ENCODE measurements at regions not wholly inside any gene's neighbourhood (a gene's known extent, or its start where the extent isn't known, plus 50 kb on each side); places are given as distances from the start of the nearest gene placed in this dataset.

- H3K36me3 Mint-ChIP-seq (ENCODE audit: low read depth) = no peaks in the 10 kb centered on the region
- no peaks in the 10 kb centered on the region for H3K4me1 Mint-ChIP-seq (ENCODE audit: low read depth)
- DNase-seq = no peak
- intact Hi-C loops (cut with micrococcal nuclease) = no loop called here
- no peaks in the 10 kb centered on the region for H3K27me3 Mint-ChIP-seq (ENCODE audit: low read depth)
- H3K27ac Mint-ChIP-seq = no peak overlapping the region
- peaks cover 1% of the 10 kb centered on the region for H3K9me3 Mint-ChIP-seq
- CTCF ChIA-PET = no interaction called here
- H3K4me3 Mint-ChIP-seq = no peak overlapping the region
Measured at GRCh38 chrX:117752745-117753144, 363.9 kb downstream of the KLHL13 start.

- intact Hi-C loops (cut with micrococcal nuclease) = no loop called here
- H3K4me3 Mint-ChIP-seq = no peak overlapping the region
Measured at GRCh38 chrX:117751155-117751554, 365.5 kb downstream of the KLHL13 start.

GRCh38 chrX:117744958-117745357, 371.7 kb downstream of the KLHL13 start:
- DNase-seq = no peak
- no peaks in the 10 kb centered on the region for H3K27me3 Mint-ChIP-seq (ENCODE audit: low read depth)
- H3K4me3 Mint-ChIP-seq = no peak overlapping the region
- H3K4me1 Mint-ChIP-seq (ENCODE audit: low read depth) = no peaks in the 10 kb centered on the region
- no peak overlapping the region for H3K27ac Mint-ChIP-seq
- intact Hi-C loops (cut with micrococcal nuclease) = no loop called here
- CTCF ChIA-PET = no interaction called here
- H3K36me3 Mint-ChIP-seq (ENCODE audit: low read depth) = no peaks in the 10 kb centered on the region
- peaks cover 4% of the 10 kb centered on the region for H3K9me3 Mint-ChIP-seq

More at GRCh38 chrX:117751155-117751554, 365.5 kb downstream of the KLHL13 start:
- H3K27me3 Mint-ChIP-seq (ENCODE audit: low read depth) = no peaks in the 10 kb centered on the region
- no peak overlapping the region for H3K27ac Mint-ChIP-seq
- H3K36me3 Mint-ChIP-seq (ENCODE audit: low read depth) = no peaks in the 10 kb centered on the region
- no peaks in the 10 kb centered on the region for H3K9me3 Mint-ChIP-seq
- CTCF ChIA-PET = no interaction called here
- no peak for DNase-seq
- H3K4me1 Mint-ChIP-seq (ENCODE audit: low read depth) = no peaks in the 10 kb centered on the region

DNA sequence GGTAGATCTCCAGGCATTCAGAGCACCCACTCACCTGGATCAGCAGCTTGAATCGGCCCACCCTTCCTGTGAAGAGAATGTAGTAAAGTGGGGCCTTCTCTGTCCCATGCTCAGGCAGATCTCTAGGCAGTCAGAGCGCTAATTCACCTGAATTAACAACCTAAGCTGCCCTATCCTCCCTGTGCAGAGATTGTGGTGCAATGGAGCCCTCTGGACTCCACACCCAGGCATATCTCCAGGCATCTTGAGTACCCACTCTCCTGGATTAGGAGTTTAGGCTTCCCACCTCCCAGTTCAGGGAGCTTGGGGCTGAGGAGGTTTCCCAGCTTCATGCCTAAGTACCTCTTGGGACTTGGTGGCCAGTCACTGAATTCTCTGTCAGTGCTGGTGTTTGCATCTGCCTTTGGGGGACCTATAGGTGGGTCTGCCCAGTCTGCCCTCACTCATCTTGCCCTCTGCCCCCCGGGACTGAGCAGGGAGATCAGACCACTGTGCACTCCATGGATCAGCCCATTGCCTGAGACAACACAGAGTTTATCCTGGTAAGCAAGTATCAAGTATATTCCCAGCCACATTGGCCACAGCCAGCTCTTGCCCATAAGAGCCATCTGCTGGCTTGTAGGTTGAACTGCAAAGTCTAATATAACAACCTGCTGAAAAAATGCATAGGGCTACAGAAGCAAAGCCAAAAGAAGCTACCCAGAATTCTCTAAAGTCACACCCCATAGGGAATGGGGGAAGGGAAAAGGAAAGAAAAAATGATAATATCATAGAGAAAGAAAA, 372.9 kb downstream of the KLHL13 start:
- DNase-seq = no peak
- Mint-ChIP-seq H3K27me3 (ENCODE audit: low read depth) (no peaks in the 10 kb centered on the region), H3K9me3 (peaks cover 4% of the 10 kb centered on the region), H3K4me1 (ENCODE audit: low read depth) (no peaks in the 10 kb centered on the region), H3K36me3 (ENCODE audit: low read depth) (no peaks in the 10 kb centered on the region), H3K27ac (no peak overlapping the region), H3K4me3 (no peak overlapping the region)
- CTCF ChIA-PET = no interaction called here
- intact Hi-C loops (cut with micrococcal nuclease) = no loop called here

GRCh38 chrX:117713411-117713810, 403.2 kb downstream of the KLHL13 start:
- no peak for DNase-seq
- CTCF ChIA-PET = no interaction called here
- no peak overlapping the region for H3K4me3 Mint-ChIP-seq
- intact Hi-C loops (cut with micrococcal nuclease) = no loop called here
- H3K27me3 Mint-ChIP-seq (ENCODE audit: low read depth) = no peaks in the 10 kb centered on the region
- no peaks in the 10 kb centered on the region for H3K36me3 Mint-ChIP-seq (ENCODE audit: low read depth)
- no peak overlapping the region for H3K27ac Mint-ChIP-seq
- no peaks in the 10 kb centered on the region for H3K4me1 Mint-ChIP-seq (ENCODE audit: low read depth)
- H3K9me3 Mint-ChIP-seq = peaks cover 1% of the 10 kb centered on the region

- no peak for DNase-seq
- Mint-ChIP-seq H3K27me3 (ENCODE audit: low read depth) (no peaks in the 10 kb centered on the region), H3K4me3 (no peak overlapping the region), H3K9me3 (peaks cover 1% of the 10 kb centered on the region), H3K27ac (no peak overlapping the region), H3K36me3 (ENCODE audit: low read depth) (no peaks in the 10 kb centered on the region), H3K4me1 (ENCODE audit: low read depth) (no peaks in the 10 kb centered on the region)
- intact Hi-C loops (cut with micrococcal nuclease) = no loop called here
- CTCF ChIA-PET = no interaction called here
Measured at GRCh38 chrX:117711782-117712181, 404.8 kb downstream of the KLHL13 start.

DNA sequence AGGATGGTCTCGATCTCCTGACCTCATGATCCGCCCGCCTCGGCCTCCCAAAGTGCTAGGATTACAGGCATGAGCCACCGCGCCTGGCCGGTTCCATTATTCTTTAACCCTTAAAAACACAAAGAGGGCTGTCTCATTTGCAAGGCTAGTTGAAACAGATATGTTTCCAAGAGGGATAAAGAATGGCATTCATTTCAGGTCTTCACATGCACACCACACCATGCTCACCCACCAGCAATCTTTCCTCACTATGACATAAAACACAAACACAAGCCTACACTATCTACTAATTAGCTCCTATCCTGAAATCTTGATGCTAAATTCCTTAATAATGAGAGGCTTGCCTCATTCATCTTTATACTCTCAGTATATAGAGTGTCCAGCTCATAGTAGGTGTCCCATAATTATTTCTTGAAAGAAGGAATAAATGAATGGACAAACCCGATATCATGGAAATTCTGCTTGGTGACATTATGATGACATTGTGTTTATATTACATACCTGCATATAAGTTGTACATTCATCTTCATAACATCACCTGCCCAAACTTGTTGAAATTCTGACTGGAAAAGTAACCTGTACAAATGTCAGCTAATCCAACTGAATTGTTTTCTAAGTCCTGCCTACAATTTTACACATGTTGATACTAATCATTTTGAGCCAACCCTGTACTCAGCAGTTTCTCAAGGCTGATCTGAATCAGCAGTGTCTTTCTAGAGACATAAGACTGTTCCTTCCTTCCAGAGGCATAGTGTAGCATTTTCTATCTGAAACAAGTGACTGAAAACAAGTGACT, 408.5 kb downstream of the KLHL13 start:
- Mint-ChIP-seq H3K4me1 (ENCODE audit: low read depth) (no peaks in the 10 kb centered on the region), H3K27ac (no peak overlapping the region), H3K9me3 (no peaks in the 10 kb centered on the region), H3K27me3 (ENCODE audit: low read depth) (no peaks in the 10 kb centered on the region), H3K4me3 (no peak overlapping the region), H3K36me3 (ENCODE audit: low read depth) (no peaks in the 10 kb centered on the region)
- CTCF ChIA-PET = no interaction called here
- DNase-seq = no peak
- intact Hi-C loops (cut with micrococcal nuclease) = no loop called here

DNA sequence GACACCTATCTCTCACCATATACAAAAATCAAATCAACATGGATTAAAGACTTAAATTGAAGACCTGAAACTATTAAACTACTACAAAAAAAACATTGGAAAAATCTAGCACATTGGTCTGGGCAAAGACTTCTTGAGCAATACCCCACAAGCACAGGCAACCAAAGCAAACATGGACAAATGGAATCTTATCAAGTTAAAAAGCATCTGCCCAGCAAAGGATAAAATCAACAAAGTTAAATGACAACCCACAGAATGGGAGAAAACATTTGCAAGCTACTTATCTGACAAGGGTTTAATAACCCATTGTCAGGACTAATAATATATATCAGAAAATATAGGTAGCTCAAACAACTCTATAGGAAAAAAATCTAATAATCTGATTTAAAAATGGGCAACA, 415.6 kb downstream of the KLHL13 start:
- H3K27ac Mint-ChIP-seq = no peak overlapping the region
- H3K9me3 Mint-ChIP-seq = peaks cover 4% of the 10 kb centered on the region
- CTCF ChIA-PET = no interaction called here
- no peaks in the 10 kb centered on the region for H3K27me3 Mint-ChIP-seq (ENCODE audit: low read depth)
- no peaks in the 10 kb centered on the region for H3K4me1 Mint-ChIP-seq (ENCODE audit: low read depth)
- no peak for DNase-seq
- no peaks in the 10 kb centered on the region for H3K36me3 Mint-ChIP-seq (ENCODE audit: low read depth)
- intact Hi-C loops (cut with micrococcal nuclease) = no loop called here
- H3K4me3 Mint-ChIP-seq = no peak overlapping the region

DNA sequence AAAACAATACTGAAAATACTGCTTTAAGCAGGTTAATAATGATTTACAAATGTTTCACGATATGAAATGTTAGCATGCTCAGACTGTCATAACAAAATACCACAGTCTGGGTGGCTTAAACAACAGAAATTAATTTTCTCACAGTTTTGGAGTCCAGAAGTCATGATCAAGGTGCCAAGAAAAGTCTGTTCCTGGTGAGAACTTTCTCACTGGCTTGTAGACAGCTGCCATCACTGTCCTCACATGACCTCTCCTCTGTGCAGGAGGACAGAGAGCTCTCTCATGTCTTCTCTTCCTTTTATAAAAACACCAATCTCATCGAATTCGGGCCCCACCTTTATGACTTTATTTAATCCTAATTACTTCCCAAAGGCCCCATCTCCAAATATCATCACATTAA, 426.7 kb downstream of the KLHL13 start:
- CTCF ChIA-PET = no interaction called here
- no peak for DNase-seq
- Mint-ChIP-seq H3K27ac (no peak overlapping the region), H3K4me1 (ENCODE audit: low read depth) (no peaks in the 10 kb centered on the region), H3K36me3 (ENCODE audit: low read depth) (no peaks in the 10 kb centered on the region), H3K27me3 (ENCODE audit: low read depth) (no peaks in the 10 kb centered on the region), H3K4me3 (no peak overlapping the region), H3K9me3 (no peaks in the 10 kb centered on the region)
- intact Hi-C loops (cut with micrococcal nuclease) = no loop called here

GRCh38 chrX:117680286-117680685, 436.3 kb downstream of the KLHL13 start:
- H3K4me3 Mint-ChIP-seq = no peak overlapping the region
- no peaks in the 10 kb centered on the region for H3K4me1 Mint-ChIP-seq (ENCODE audit: low read depth)
- DNase-seq = no peak
- no peak overlapping the region for H3K27ac Mint-ChIP-seq
- H3K36me3 Mint-ChIP-seq (ENCODE audit: low read depth) = no peaks in the 10 kb centered on the region
- CTCF ChIA-PET = no interaction called here
- H3K27me3 Mint-ChIP-seq (ENCODE audit: low read depth) = no peaks in the 10 kb centered on the region
- intact Hi-C loops (cut with micrococcal nuclease) = no loop called here
- no peaks in the 10 kb centered on the region for H3K9me3 Mint-ChIP-seq

DNA sequence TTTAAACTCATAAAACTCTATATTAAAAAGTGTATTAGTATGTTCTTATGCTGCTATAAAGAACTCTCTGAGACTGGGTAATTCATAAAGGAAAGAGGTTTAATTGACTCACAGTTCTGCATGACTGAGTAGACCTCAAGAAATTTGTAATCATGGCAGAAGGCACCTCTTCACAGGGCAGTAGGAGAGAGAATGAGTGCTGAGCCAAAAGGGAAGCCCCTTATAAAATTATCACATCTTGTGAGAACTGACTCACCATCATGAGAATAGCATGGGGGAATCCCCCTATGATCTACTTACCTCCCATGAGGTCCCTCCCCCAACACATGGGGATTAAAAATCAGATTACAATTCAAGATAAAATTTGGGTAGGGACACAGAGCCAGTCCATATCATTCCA, 463.2 kb downstream of the KLHL13 start:
- intact Hi-C loops (cut with micrococcal nuclease) = no loop called here
- Mint-ChIP-seq H3K36me3 (ENCODE audit: low read depth) (no peaks in the 10 kb centered on the region), H3K27me3 (ENCODE audit: low read depth) (no peaks in the 10 kb centered on the region), H3K4me1 (ENCODE audit: low read depth) (no peaks in the 10 kb centered on the region), H3K9me3 (peaks cover 7% of the 10 kb centered on the region), H3K27ac (no peak overlapping the region), H3K4me3 (no peak overlapping the region)
- DNase-seq = no peak
- CTCF ChIA-PET = no interaction called here

- intact Hi-C loops (cut with micrococcal nuclease) = no loop called here
- CTCF ChIA-PET = no interaction called here
- H3K27me3 Mint-ChIP-seq (ENCODE audit: low read depth) = no peaks in the 10 kb centered on the region
- H3K9me3 Mint-ChIP-seq = no peaks in the 10 kb centered on the region
- no peaks in the 10 kb centered on the region for H3K4me1 Mint-ChIP-seq (ENCODE audit: low read depth)
- no peaks in the 10 kb centered on the region for H3K36me3 Mint-ChIP-seq (ENCODE audit: low read depth)
- no peak overlapping the region for H3K4me3 Mint-ChIP-seq
- H3K27ac Mint-ChIP-seq = no peak overlapping the region
- no peak for DNase-seq
Measured at GRCh38 chrX:117645639-117646038, 471.0 kb downstream of the KLHL13 start.

Measured in activated naive CD4-positive, alpha-beta T cell treated with anti-CD3 and anti-CD28 coated beads for 36 hours (primary cell).